ENCODE measurements at regions not wholly inside any gene's neighbourhood (a gene's known extent, or its start where the extent isn't known, plus 50 kb on each side); places are given as distances from the start of the nearest gene placed in this dataset.
A peak's percentile ranks its signal among the peaks of the same experiment; 100 is the strongest.
"Not testable (repeated sequence)": the region's sequence is repeated elsewhere in the genome, so short reads cannot be mapped to it uniquely, and the experiment has no call there.

- intact Hi-C loops (cut with DNase I); H3K36me3 ChIP-seq; H3K9me3 ChIP-seq; H3K27me3 ChIP-seq; H3K27ac ChIP-seq (replicated peaks in 1 of 4); H3K4me3 ChIP-seq; DNase-seq (ENCODE audit: extremely low spot score): not testable (repeated sequence)
- no CpG with 5 or more reads among the region's 4 CpGs for WGBS
- H3K4me1 ChIP-seq: peaks cover 2 to 11% (median 8%) of the 10 kb centered on the region in 4 donors
Measured at GRCh38 chr2:87582152-87582551, 165.7 kb upstream of the PLGLB2 start.

- intact Hi-C loops (cut with DNase I); H3K36me3 ChIP-seq; DNase-seq (ENCODE audit: extremely low spot score); H3K9me3 ChIP-seq; H3K27ac ChIP-seq (replicated peaks in 1 of 4); H3K4me3 ChIP-seq; H3K27me3 ChIP-seq: not testable (repeated sequence)
- H3K4me1 ChIP-seq: peaks cover 2 to 11% (median 8%) of the 10 kb centered on the region in 4 donors
Measured at GRCh38 chr2:87582579-87582978, 165.3 kb upstream of the PLGLB2 start.

- intact Hi-C loops (cut with DNase I); H3K36me3 ChIP-seq; H3K27ac ChIP-seq (replicated peaks in 1 of 4); H3K9me3 ChIP-seq; H3K4me3 ChIP-seq; DNase-seq (ENCODE audit: extremely low spot score); H3K27me3 ChIP-seq: not testable (repeated sequence)
- H3K4me1 ChIP-seq: peaks cover 2 to 11% (median 8%) of the 10 kb centered on the region in 4 donors
- 88% methylated on average over 1 of the region's 2 CpGs for WGBS
Measured at GRCh38 chr2:87583370-87583769, 164.5 kb upstream of the PLGLB2 start.

- H3K4me3 ChIP-seq: peak overlapping the region; percentile 37 to 53 (median 39)
- intact Hi-C loops (cut with DNase I); DNase-seq (ENCODE audit: extremely low spot score); H3K27ac ChIP-seq (replicated peaks in 1 of 4); H3K27me3 ChIP-seq; H3K9me3 ChIP-seq; H3K36me3 ChIP-seq: not testable (repeated sequence)
- peaks cover 2 to 11% (median 8%) of the 10 kb centered on the region in 4 donors for H3K4me1 ChIP-seq
- 44% methylated on average over 10 of the region's 15 CpGs for WGBS
Measured at GRCh38 chr2:87583803-87584202, 164.1 kb upstream of the PLGLB2 start.

GRCh38 chr2:87584268-87584906, 163.5 kb upstream of the PLGLB2 start:
- intact Hi-C loops (cut with DNase I); H3K36me3 ChIP-seq; H3K27ac ChIP-seq (replicated peaks in 1 of 4); H3K9me3 ChIP-seq; DNase-seq (ENCODE audit: extremely low spot score); H3K27me3 ChIP-seq: not testable (repeated sequence)
- 14% methylated on average over 11 of the region's 35 CpGs for WGBS
- H3K4me3 ChIP-seq: peak overlapping the region; percentile 37 to 53 (median 39)
- peaks cover 2 to 11% (median 8%) of the 10 kb centered on the region in 4 donors for H3K4me1 ChIP-seq

- DNase-seq (ENCODE audit: extremely low spot score); H3K9me3 ChIP-seq; H3K27me3 ChIP-seq; intact Hi-C loops (cut with DNase I); H3K4me3 ChIP-seq; H3K27ac ChIP-seq (replicated peaks in 1 of 4); H3K36me3 ChIP-seq: not testable (repeated sequence)
- no CpG with 5 or more reads among the region's 1 CpG for WGBS
- peaks cover 2 to 11% (median 8%) of the 10 kb centered on the region in 4 donors for H3K4me1 ChIP-seq
Measured at GRCh38 chr2:87587934-87588333, 160.0 kb upstream of the PLGLB2 start.

GRCh38 chr2:87592974-87593373, 154.9 kb upstream of the PLGLB2 start:
- 94% methylated on average over 4 of the region's 4 CpGs for WGBS
- H3K9me3 ChIP-seq; H3K36me3 ChIP-seq; intact Hi-C loops (cut with DNase I); DNase-seq (ENCODE audit: extremely low spot score); H3K27ac ChIP-seq (replicated peaks in 1 of 4); H3K4me3 ChIP-seq; H3K27me3 ChIP-seq: not testable (repeated sequence)
- peaks cover 3 to 14% (median 12%) of the 10 kb centered on the region in 4 donors for H3K4me1 ChIP-seq

GRCh38 chr2:87593784-87594610, 153.9 kb upstream of the PLGLB2 start:
- not testable (repeated sequence) for DNase-seq (ENCODE audit: extremely low spot score)
- 11% methylated on average over 3 of the region's 10 CpGs for WGBS
- H3K27ac ChIP-seq (replicated peaks in 1 of 4): peak overlapping the region in 2 of 4 donors; percentile 34 to 53

GRCh38 chr2:87594611-87594992, 153.3 kb upstream of the PLGLB2 start:
- H3K27me3 ChIP-seq; DNase-seq (ENCODE audit: extremely low spot score); H3K4me3 ChIP-seq; H3K36me3 ChIP-seq; H3K9me3 ChIP-seq; intact Hi-C loops (cut with DNase I): not testable (repeated sequence)
- peaks cover 3 to 14% (median 12%) of the 10 kb centered on the region in 4 donors for H3K4me1 ChIP-seq
- 50% methylated on average over 5 of the region's 7 CpGs for WGBS
- H3K27ac ChIP-seq (replicated peaks in 1 of 4): peak overlapping the region in 2 of 4 donors; percentile 34 to 53

More at GRCh38 chr2:87593784-87594610, 153.9 kb upstream of the PLGLB2 start:
- H3K36me3 ChIP-seq; H3K4me3 ChIP-seq; H3K9me3 ChIP-seq; H3K27me3 ChIP-seq; intact Hi-C loops (cut with DNase I): not testable (repeated sequence)
- H3K4me1 ChIP-seq: peaks cover 3 to 14% (median 12%) of the 10 kb centered on the region in 4 donors

GRCh38 chr2:87595017-87595416, 152.9 kb upstream of the PLGLB2 start:
- H3K27ac ChIP-seq (replicated peaks in 1 of 4): peak overlapping the region in 2 of 4 donors; percentile 53 to 55
- 19% methylated on average over 3 of the region's 6 CpGs for WGBS

GRCh38 chr2:87600961-87601360, 146.9 kb upstream of the PLGLB2 start:
- H3K36me3 ChIP-seq; H3K9me3 ChIP-seq; H3K27ac ChIP-seq (replicated peaks in 1 of 4); DNase-seq (ENCODE audit: extremely low spot score); H3K4me1 ChIP-seq; H3K27me3 ChIP-seq; H3K4me3 ChIP-seq; intact Hi-C loops (cut with DNase I): not testable (repeated sequence)
- 100% methylated on average over 1 of the region's 3 CpGs for WGBS

More at GRCh38 chr2:87595017-87595416, 152.9 kb upstream of the PLGLB2 start:
- H3K9me3 ChIP-seq; DNase-seq (ENCODE audit: extremely low spot score); H3K4me3 ChIP-seq; H3K36me3 ChIP-seq; H3K27me3 ChIP-seq; intact Hi-C loops (cut with DNase I): not testable (repeated sequence)
- H3K4me1 ChIP-seq: peaks cover 3 to 14% (median 12%) of the 10 kb centered on the region in 4 donors

- H3K4me1 ChIP-seq; H3K9me3 ChIP-seq; DNase-seq (ENCODE audit: extremely low spot score); H3K27me3 ChIP-seq; intact Hi-C loops (cut with DNase I); H3K27ac ChIP-seq (replicated peaks in 1 of 4); H3K36me3 ChIP-seq; H3K4me3 ChIP-seq: not testable (repeated sequence)
- no CpG with 5 or more reads among the region's 7 CpGs for WGBS
Measured at GRCh38 chr2:87602118-87602517, 145.8 kb upstream of the PLGLB2 start.

Measured in esophagus muscularis mucosa (tissue), 4 donors.